ENCODE measurements at regions not wholly inside any gene's neighbourhood (a gene's known extent, or its start where the extent isn't known, plus 50 kb on each side); places are given as distances from the start of the nearest gene placed in this dataset.

GRCh38 chr3:127065561-127066290 lies 82.8 kb downstream of the PLXNA1 start:
- H3K27ac ChIP-seq, result no peak overlapping the region
- no peak for TF ChIP-seq CTCF (IDR thresholded peaks at IDR 0.05)
- TF ChIP-seq ZFX (IDR thresholded peaks at IDR 0.05; ENCODE audit: borderline replicate concordance), result no peak

- no peak for TF ChIP-seq ZFX (IDR thresholded peaks at IDR 0.05; ENCODE audit: borderline replicate concordance)
- H3K27ac ChIP-seq, result no peak overlapping the region
Observed at GRCh38 chr3:127066635-127067034, 83.7 kb downstream of the PLXNA1 start.

- TF ChIP-seq CTCF (IDR thresholded peaks at IDR 0.05) (no peak), ZFX (IDR thresholded peaks at IDR 0.05; ENCODE audit: borderline replicate concordance) (no peak)
Observed at GRCh38 chr3:127067116-127067910, 84.4 kb downstream of the PLXNA1 start.

GRCh38 chr3:127068111-127068810 lies 85.3 kb downstream of the PLXNA1 start:
- no peak overlapping the region for H3K27ac ChIP-seq
- TF ChIP-seq ZFX (IDR thresholded peaks at IDR 0.05; ENCODE audit: borderline replicate concordance) (no peak), CTCF (IDR thresholded peaks at IDR 0.05) (no peak)

More at GRCh38 chr3:127067116-127067910, 84.4 kb downstream of the PLXNA1 start:
- H3K27ac ChIP-seq, result no peak overlapping the region

GRCh38 chr3:127068871-127069270 lies 86.0 kb downstream of the PLXNA1 start:
- no peak overlapping the region for H3K27ac ChIP-seq
- no peak for TF ChIP-seq CTCF (IDR thresholded peaks at IDR 0.05)
- no peak for TF ChIP-seq ZFX (IDR thresholded peaks at IDR 0.05; ENCODE audit: borderline replicate concordance)

GRCh38 chr3:127069814-127070440 lies 87.0 kb downstream of the PLXNA1 start:
- H3K27ac ChIP-seq, result no peak overlapping the region
- TF ChIP-seq ZFX (IDR thresholded peaks at IDR 0.05; ENCODE audit: borderline replicate concordance), result no peak
- no peak for TF ChIP-seq CTCF (IDR thresholded peaks at IDR 0.05)

- no peak for TF ChIP-seq CTCF (IDR thresholded peaks at IDR 0.05)
- TF ChIP-seq ZFX (IDR thresholded peaks at IDR 0.05; ENCODE audit: borderline replicate concordance), result no peak
- no peak overlapping the region for H3K27ac ChIP-seq
Observed at GRCh38 chr3:127070776-127071175, 87.9 kb downstream of the PLXNA1 start.
